ENCODE measurements at regions not wholly inside any gene's neighbourhood (a gene's known extent, or its start where the extent isn't known, plus 50 kb on each side); places are given as distances from the start of the nearest gene placed in this dataset.
"Not testable (repeated sequence)": the region's sequence is repeated elsewhere in the genome, so short reads cannot be mapped to it uniquely, and the experiment has no call there.

- no peak for TF ChIP-seq CTCF (IDR thresholded peaks at IDR 0.05; ENCODE audit: low read length)
- no peak for TF ChIP-seq EZH2 (IDR thresholded peaks at IDR 0.05; ENCODE audit: borderline replicate concordance, low read length)
- no peak overlapping the region for H3K9ac ChIP-seq (ENCODE audit: low read length)
- no peak overlapping the region for H3K4me3 ChIP-seq (ENCODE audit: low read depth, low read length, poor library complexity, severe bottlenecking)
These were observed 1894.9 kb upstream of the LRRTM1 start for GRCh38 chr2:82199493-82199852.

GRCh38 chr2:82198809-82199492 is 1894.4 kb upstream of the LRRTM1 start:
- H3F3A ChIP-seq (ENCODE audit: insufficient read depth, low read length) = no peaks in the 10 kb centered on the region
- no peaks in the 10 kb centered on the region for H3K36me3 ChIP-seq (ENCODE audit: insufficient read depth, low read length)
- no peaks in the 10 kb centered on the region for H3K27me3 ChIP-seq (ENCODE audit: insufficient read depth, low read length)
- TF ChIP-seq CTCF (IDR thresholded peaks at IDR 0.05; ENCODE audit: low read length) = no peak
- no peak for TF ChIP-seq EZH2 (IDR thresholded peaks at IDR 0.05; ENCODE audit: borderline replicate concordance, low read length)
- H2AFZ ChIP-seq (ENCODE audit: low read length) = no peak overlapping the region
- no peak overlapping the region for H3K9ac ChIP-seq (ENCODE audit: low read length)
- no peaks in the 10 kb centered on the region for H4K20me1 ChIP-seq (ENCODE audit: insufficient read depth, low read length)
- no peaks in the 10 kb centered on the region for H3K9me2 ChIP-seq (ENCODE audit: low read depth, low read length)
- no peaks in the 10 kb centered on the region for H3K9me3 ChIP-seq (ENCODE audit: low read length)
- H3K27ac ChIP-seq (ENCODE audit: low read depth, low read length, poor library complexity, severe bottlenecking) = no peak overlapping the region
- H3K4me1 ChIP-seq (ENCODE audit: insufficient read depth, low read length, severe bottlenecking) = no peaks in the 10 kb centered on the region
- no peak overlapping the region for H3K4me2 ChIP-seq (ENCODE audit: low read length)
- H3K4me3 ChIP-seq (ENCODE audit: low read depth, low read length, poor library complexity, severe bottlenecking) = no peak overlapping the region
- H3K79me2 ChIP-seq (ENCODE audit: insufficient read depth, low read length) = no peaks in the 10 kb centered on the region

More at GRCh38 chr2:82199493-82199852, 1894.9 kb upstream of the LRRTM1 start:
- Histone ChIP-seq H3K79me2 (ENCODE audit: insufficient read depth, low read length) (no peaks in the 10 kb centered on the region), H3K27ac (ENCODE audit: low read depth, low read length, poor library complexity, severe bottlenecking) (no peak overlapping the region), H3K36me3 (ENCODE audit: insufficient read depth, low read length) (no peaks in the 10 kb centered on the region), H3K9me2 (ENCODE audit: low read depth, low read length) (no peaks in the 10 kb centered on the region), H3K27me3 (ENCODE audit: insufficient read depth, low read length) (no peaks in the 10 kb centered on the region), H3F3A (ENCODE audit: insufficient read depth, low read length) (no peaks in the 10 kb centered on the region), H3K4me1 (ENCODE audit: insufficient read depth, low read length, severe bottlenecking) (no peaks in the 10 kb centered on the region), H3K4me2 (ENCODE audit: low read length) (no peak overlapping the region), H2AFZ (ENCODE audit: low read length) (no peak overlapping the region), H3K9me3 (ENCODE audit: low read length) (no peaks in the 10 kb centered on the region), H4K20me1 (ENCODE audit: insufficient read depth, low read length) (no peaks in the 10 kb centered on the region)

GRCh38 chr2:82182270-82182669 is 1877.7 kb upstream of the LRRTM1 start:
- no peaks in the 10 kb centered on the region for H3K4me1 ChIP-seq (ENCODE audit: insufficient read depth, low read length, severe bottlenecking)
- H4K20me1 ChIP-seq (ENCODE audit: insufficient read depth, low read length) = no peaks in the 10 kb centered on the region
- no peak overlapping the region for H3K4me3 ChIP-seq (ENCODE audit: low read depth, low read length, poor library complexity, severe bottlenecking)

GRCh38 chr2:82175210-82175609 is 1870.7 kb upstream of the LRRTM1 start:
- not testable (repeated sequence) for H3K9ac ChIP-seq (ENCODE audit: low read length); H4K20me1 ChIP-seq (ENCODE audit: insufficient read depth, low read length); H3K36me3 ChIP-seq (ENCODE audit: insufficient read depth, low read length); H3K9me2 ChIP-seq (ENCODE audit: low read depth, low read length); H3K27ac ChIP-seq (ENCODE audit: low read depth, low read length, poor library complexity, severe bottlenecking); H3F3A ChIP-seq (ENCODE audit: insufficient read depth, low read length); H3K4me1 ChIP-seq (ENCODE audit: insufficient read depth, low read length, severe bottlenecking); H3K4me2 ChIP-seq (ENCODE audit: low read length); H3K27me3 ChIP-seq (ENCODE audit: insufficient read depth, low read length); H3K79me2 ChIP-seq (ENCODE audit: insufficient read depth, low read length); H3K4me3 ChIP-seq (ENCODE audit: low read depth, low read length, poor library complexity, severe bottlenecking); H3K9me3 ChIP-seq (ENCODE audit: low read length); H2AFZ ChIP-seq (ENCODE audit: low read length)

More at GRCh38 chr2:82182270-82182669, 1877.7 kb upstream of the LRRTM1 start:
- no peaks in the 10 kb centered on the region for H3K36me3 ChIP-seq (ENCODE audit: insufficient read depth, low read length)
- H3K27ac ChIP-seq (ENCODE audit: low read depth, low read length, poor library complexity, severe bottlenecking) = no peak overlapping the region
- no peak overlapping the region for H2AFZ ChIP-seq (ENCODE audit: low read length)
- TF ChIP-seq CTCF (IDR thresholded peaks at IDR 0.05; ENCODE audit: low read length) = no peak
- TF ChIP-seq EZH2 (IDR thresholded peaks at IDR 0.05; ENCODE audit: borderline replicate concordance, low read length) = no peak
- H3K4me2 ChIP-seq (ENCODE audit: low read length) = no peak overlapping the region
- H3K27me3 ChIP-seq (ENCODE audit: insufficient read depth, low read length) = no peaks in the 10 kb centered on the region
- H3K9ac ChIP-seq (ENCODE audit: low read length) = no peak overlapping the region
- H3K9me2 ChIP-seq (ENCODE audit: low read depth, low read length) = no peaks in the 10 kb centered on the region
- no peaks in the 10 kb centered on the region for H3K9me3 ChIP-seq (ENCODE audit: low read length)
- H3K79me2 ChIP-seq (ENCODE audit: insufficient read depth, low read length) = no peaks in the 10 kb centered on the region
- no peaks in the 10 kb centered on the region for H3F3A ChIP-seq (ENCODE audit: insufficient read depth, low read length)
